ENCODE measurements at regions not wholly inside any gene's neighbourhood (a gene's known extent, or its start where the extent isn't known, plus 50 kb on each side); places are given as distances from the start of the nearest gene placed in this dataset.

DNA sequence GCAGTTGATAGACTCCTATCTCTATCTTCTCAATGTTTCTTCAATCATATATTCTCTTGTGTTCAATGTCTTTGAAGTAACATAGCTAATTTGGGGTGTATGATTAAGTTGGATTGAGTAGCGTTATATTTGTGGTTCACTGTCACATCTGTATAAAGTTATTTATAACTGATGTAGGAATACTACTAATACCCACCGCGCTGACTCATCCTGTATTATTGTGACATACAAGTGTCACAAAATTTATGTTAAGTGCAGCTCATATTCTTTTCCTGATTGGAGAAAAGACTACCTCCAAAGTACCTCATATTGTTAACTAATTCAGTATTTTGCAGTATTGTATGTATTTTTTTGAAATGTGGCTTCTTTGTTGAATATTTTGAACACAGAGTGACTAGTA, 940.8 kb downstream of the SLC6A15 start:
- Histone ChIP-seq H3K4me3 (ENCODE audit: control insufficient read depth in 2 of 3, extremely low read depth in 1 of 3, insufficient read depth in 2 of 3, low read depth in 1 of 3, low read length in 3 of 3) (no peak overlapping the region), H3K36me3 (ENCODE audit: control insufficient read depth in 2 of 2, extremely low read depth in 1 of 2, insufficient read depth in 2 of 2, low read length in 2 of 2) (no peaks in the 10 kb centered on the region), H3K4me1 (ENCODE audit: control insufficient read depth, extremely low read depth, insufficient read depth, low read length) (no peaks in the 10 kb centered on the region), H3K9me1 (ENCODE audit: control insufficient read depth, extremely low read depth, insufficient read depth, low read length) (no peaks in the 10 kb centered on the region), H3K9ac (ENCODE audit: control insufficient read depth, extremely low read depth, insufficient read depth, low read length) (no peak overlapping the region), H3K79me2 (ENCODE audit: control insufficient read depth, insufficient read depth, low read length) (no peaks in the 10 kb centered on the region), H3K27ac (ENCODE audit: control insufficient read depth, insufficient read depth, low read length) (no peak overlapping the region), H3K4me2 (ENCODE audit: control insufficient read depth, extremely low read depth, insufficient read depth, low read depth, low read length) (no peak overlapping the region), H3K27me3 (ENCODE audit: control insufficient read depth, extremely low read depth, insufficient read depth, low read length) (no peaks in the 10 kb centered on the region), H3K9me3 (ENCODE audit: control insufficient read depth, low read depth, low read length) (no peaks in the 10 kb centered on the region), H2AFZ (ENCODE audit: control insufficient read depth, low read length) (no peak overlapping the region), H4K20me1 (ENCODE audit: control insufficient read depth, extremely low read depth, insufficient read depth, low read length) (no peaks in the 10 kb centered on the region)
- FAIRE-seq (no peak), DNase-seq (ENCODE audit: low read depth, low spot score) (no peak)
- TF ChIP-seq EZH2 (IDR thresholded peaks at IDR 0.05; ENCODE audit: low read length) = no peak
- no peak for TF ChIP-seq CTCF (optimal IDR thresholded peaks at IDR 0.05 in 1 of 3, IDR thresholded peaks at IDR 0.05 in 1 of 3, conservative IDR thresholded peaks at IDR 0.05 in 1 of 3; ENCODE audit: extremely low read depth in 1 of 3, insufficient read depth in 2 of 3, low read length in 3 of 3)
- dilution Hi-C loops (cut with MboI; ENCODE audit: extremely low pct_ligation_motif_present, low sequenced_read_pairs) = no loop called here

DNA sequence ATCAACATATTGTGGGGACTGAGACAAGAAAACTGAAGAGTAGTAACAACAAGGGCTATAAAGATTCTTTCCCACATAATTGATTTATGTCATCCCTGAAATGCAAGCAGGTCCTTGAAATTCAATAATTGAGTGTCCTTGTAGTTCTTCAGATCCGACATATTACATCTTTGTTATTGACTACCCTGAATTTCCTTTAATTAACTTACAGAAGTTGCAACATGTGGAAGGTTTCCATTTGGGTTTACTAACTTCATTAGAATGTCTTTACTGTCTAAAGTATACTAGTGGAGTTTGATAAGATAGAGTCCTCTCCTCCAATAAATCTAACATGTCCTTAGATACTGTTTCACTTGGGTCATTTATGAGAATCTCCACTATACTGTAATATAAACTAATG, 951.8 kb downstream of the SLC6A15 start:
- Histone ChIP-seq H3K9ac (ENCODE audit: control insufficient read depth, extremely low read depth, insufficient read depth, low read length) (no peak overlapping the region), H4K20me1 (ENCODE audit: control insufficient read depth, extremely low read depth, insufficient read depth, low read length) (no peaks in the 10 kb centered on the region), H3K4me1 (ENCODE audit: control insufficient read depth, extremely low read depth, insufficient read depth, low read length) (no peaks in the 10 kb centered on the region), H3K4me2 (ENCODE audit: control insufficient read depth, extremely low read depth, insufficient read depth, low read depth, low read length) (no peak overlapping the region), H3K27me3 (ENCODE audit: control insufficient read depth, extremely low read depth, insufficient read depth, low read length) (no peaks in the 10 kb centered on the region), H3K27ac (ENCODE audit: control insufficient read depth, insufficient read depth, low read length) (no peak overlapping the region), H2AFZ (ENCODE audit: control insufficient read depth, low read length) (no peak overlapping the region), H3K4me3 (ENCODE audit: control insufficient read depth in 2 of 3, extremely low read depth in 1 of 3, insufficient read depth in 2 of 3, low read depth in 1 of 3, low read length in 3 of 3) (no peak overlapping the region), H3K9me3 (ENCODE audit: control insufficient read depth, low read depth, low read length) (no peaks in the 10 kb centered on the region), H3K79me2 (ENCODE audit: control insufficient read depth, insufficient read depth, low read length) (no peaks in the 10 kb centered on the region), H3K9me1 (ENCODE audit: control insufficient read depth, extremely low read depth, insufficient read depth, low read length) (no peaks in the 10 kb centered on the region), H3K36me3 (ENCODE audit: control insufficient read depth in 2 of 2, extremely low read depth in 1 of 2, insufficient read depth in 2 of 2, low read length in 2 of 2) (no peaks in the 10 kb centered on the region)
- DNase-seq (ENCODE audit: low read depth, low spot score) (no peak), FAIRE-seq (peak; percentile 9)
- TF ChIP-seq EZH2 (IDR thresholded peaks at IDR 0.05; ENCODE audit: low read length) = no peak
- no peak for TF ChIP-seq CTCF (optimal IDR thresholded peaks at IDR 0.05 in 1 of 3, IDR thresholded peaks at IDR 0.05 in 1 of 3, conservative IDR thresholded peaks at IDR 0.05 in 1 of 3; ENCODE audit: extremely low read depth in 1 of 3, insufficient read depth in 2 of 3, low read length in 3 of 3)
- dilution Hi-C loops (cut with MboI; ENCODE audit: extremely low pct_ligation_motif_present, low sequenced_read_pairs) = no loop called here

Data from keratinocyte (primary cell).